ENCODE measurements at regions not wholly inside any gene's neighbourhood (a gene's known extent, or its start where the extent isn't known, plus 50 kb on each side); places are given as distances from the start of the nearest gene placed in this dataset.
"Not testable (repeated sequence)": the region's sequence is repeated elsewhere in the genome, so short reads cannot be mapped to it uniquely, and the experiment has no call there.

DNA sequence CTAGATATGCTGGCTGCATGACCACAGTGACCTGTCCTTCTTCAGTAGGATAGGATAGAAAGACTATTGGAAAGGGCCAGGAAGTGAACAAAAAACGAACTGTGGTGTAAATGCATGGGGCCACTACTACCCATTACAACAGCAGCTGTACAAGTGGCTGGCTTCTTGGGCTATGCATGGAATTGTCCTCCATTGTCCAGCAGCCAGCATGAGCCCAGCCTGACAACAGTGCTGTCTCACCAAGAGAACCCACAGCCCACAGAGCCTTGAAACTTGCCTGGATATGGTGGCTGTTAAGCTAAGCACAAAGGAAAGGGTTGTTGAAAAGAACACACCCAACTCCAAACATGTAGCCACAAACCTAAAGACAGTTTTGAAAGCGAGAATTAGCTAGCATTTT, 330.2 kb upstream of the F9 start:
- no peak for DNase-seq (ENCODE audit: low spot score)

DNA sequence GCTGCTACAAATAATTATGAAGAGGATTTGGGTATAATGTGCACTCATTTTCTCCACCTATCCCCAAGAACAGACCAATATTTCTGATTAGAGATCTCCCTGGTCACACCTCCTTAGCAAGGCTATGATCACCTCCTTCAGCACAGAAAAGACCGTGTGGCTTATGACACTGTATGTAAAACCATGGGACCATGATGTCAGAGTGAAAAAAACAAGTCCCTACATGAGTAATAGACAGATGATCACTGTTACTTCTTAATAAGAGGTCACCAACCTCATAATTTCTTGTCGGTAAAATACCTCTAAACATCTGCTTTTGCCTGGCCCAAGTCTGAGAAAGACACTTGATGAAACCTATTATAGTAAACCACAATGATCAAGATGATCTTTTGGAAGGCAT, 330.6 kb upstream of the F9 start:
- DNase-seq (ENCODE audit: low spot score), result no peak

DNA sequence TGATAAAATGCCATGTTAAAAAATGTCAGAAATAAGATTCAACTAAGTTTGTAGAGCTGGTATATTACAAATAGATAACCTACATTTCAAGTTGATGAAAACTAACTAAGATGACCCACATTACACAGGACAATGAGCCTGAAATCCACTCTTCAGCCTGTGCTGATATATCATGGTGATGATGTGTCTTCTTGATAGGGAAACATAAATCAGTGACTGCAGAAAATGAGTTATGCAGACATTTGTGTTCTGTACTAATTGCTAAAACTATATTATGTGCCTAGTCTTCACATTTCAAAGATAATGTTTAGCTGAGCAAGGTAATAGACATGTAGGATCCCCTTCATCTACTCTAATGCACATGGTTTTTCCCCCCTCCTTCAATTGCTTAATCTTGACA, 331.6 kb upstream of the F9 start:
- no peak for DNase-seq (ENCODE audit: low spot score)

DNA sequence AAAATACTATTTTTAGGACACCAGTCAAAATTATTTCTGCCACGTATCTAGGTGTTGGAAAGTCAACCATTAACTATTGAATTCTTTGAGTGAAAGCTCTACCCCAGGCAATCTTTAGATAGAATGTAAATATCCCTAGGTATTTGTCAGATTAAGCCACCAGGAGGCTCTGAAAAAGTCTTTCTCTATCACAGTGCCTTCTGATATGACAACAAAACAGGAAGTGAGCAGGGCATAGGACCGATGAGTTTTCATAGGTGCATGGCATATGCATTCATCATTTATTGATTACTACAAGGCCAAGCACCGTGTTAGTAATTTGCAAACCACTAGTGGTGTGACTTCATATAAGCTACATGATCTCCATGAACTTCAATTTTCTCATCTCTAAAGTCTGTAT, 333.6 kb upstream of the F9 start:
- DNase-seq (ENCODE audit: low spot score), result no peak

DNA sequence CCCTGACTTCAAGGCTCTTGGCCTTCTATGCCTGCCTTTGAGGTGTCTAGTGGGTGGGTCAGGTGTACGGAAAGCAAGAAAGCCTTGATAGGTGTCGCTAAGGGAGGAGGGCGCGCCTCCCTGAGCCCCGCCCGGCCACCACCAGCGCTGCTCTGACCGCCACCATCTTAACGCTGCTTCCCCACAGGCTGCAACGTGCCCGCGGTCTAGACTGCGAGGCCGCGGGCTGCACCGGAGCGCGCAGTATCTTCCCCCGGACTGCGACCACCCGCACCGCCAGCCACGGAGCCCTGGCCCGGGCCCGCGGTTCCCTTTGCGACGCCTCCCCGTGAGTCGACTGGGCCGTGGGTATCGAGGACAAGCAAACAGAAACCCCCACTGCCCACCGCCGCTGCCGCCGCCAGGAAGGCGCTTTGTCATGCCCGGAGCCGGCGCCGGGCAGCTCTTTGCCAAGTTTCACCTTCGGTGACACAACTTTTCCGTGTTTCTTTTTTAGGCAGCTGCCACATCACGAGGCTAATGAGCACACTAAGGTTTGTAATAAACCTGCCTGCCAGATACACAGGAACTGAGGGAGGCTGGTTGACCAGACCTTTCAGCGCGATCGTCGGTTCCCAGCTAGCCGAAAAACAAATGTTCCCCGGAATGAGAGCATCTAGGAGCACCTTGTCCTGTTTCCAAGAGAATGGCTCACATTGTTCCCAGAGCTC, 335.8 kb upstream of the F9 start:
- DNase-seq (ENCODE audit: low spot score), result no peak

DNA sequence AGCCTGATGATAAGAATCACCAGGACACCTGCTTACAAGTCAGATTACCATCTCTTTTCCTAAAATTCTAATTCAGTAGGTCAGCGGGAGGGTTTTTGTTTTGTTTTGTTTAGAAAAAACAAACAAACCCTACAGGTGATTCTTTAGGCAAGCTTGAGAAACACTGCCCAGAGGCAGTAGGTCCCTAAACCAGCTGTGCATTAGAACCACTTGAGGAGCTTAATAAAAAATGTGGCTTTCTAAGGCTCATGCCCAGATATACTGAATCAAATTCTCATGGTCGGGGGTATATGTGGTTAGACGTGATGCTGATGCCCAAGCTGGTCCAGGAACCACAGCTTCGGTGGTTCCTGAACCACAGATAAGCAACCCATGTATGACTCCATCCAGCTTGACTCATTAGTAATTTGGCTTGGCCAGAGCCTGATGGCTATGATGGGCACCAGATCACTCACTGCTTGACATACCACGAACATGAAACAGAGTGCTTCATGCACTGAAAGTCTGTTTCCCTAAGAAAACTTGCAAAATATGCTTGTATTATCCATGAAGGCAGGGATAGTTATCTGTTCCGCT, 338.1 kb upstream of the F9 start:
- DNase-seq (ENCODE audit: low spot score), result no peak

DNA sequence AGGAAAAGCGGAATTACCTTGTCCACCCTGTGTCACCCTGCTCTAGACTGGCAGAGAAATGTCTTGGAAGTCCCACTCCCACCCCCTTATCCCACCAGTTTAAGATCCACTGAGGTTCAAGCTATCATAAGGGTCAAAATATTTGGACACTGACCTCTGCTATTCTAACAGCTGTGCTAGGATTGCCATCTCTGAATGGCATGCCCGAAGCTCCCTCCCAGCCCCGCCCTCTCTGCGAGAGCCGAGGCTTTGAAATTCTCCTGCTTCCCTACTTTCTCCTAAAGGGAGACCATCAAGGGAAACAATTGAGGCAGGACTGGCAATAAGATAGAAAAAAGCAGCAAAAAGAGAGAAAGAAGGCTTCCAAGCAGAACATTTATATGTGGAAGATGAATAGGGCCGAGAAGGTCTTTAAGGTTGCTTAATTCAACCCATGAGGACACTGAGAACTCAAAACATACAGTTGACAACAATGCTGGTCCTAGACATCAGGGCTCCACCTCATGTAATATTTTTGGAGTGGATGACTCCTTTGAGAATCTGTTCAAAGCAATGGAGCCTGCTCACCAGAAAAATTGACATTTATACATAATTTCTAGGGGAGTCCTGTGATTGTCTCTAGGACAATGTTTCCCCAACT, 338.7 kb upstream of the F9 start:
- DNase-seq (ENCODE audit: low spot score), result no peak

DNA sequence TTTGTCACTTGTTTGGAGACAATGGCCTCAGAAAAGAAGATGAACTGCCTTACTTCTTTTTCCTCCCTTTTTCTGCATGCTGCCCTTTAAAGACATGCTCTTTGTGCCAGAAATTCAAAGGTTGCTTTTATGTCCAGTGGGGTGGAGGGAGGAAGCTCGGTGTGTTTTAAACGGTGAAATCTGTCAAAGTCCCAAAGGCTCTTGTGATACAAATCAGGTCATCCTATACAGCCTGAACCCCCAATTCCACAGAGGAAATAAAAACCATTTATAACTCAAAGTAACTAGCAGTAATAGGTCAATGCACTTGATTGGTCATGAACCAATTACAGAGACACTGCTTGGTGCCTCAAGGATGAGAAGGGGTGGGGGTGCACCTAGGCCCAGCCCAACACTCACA, 339.3 kb upstream of the F9 start:
- DNase-seq (ENCODE audit: low spot score), result no peak

DNA sequence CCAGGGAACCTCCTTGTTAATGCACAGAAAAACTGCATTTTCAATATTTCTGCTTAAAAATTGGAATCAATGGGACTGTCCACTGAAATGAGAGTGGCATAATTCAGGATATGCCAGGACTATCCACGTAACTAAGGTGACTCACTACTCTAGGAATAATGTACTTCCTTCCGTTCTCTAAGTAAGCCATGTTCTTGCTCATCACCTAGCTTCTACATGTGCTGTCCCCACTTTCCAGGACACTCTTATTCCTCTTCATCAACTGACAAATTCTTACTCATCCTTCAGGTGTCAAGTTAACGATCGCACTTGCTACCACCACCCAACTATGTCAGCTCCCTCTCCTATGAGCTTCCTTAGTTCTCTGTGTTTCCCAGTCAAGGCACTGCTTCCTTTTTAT, 342.8 kb upstream of the F9 start:
- no peak for DNase-seq (ENCODE audit: low spot score)

DNA sequence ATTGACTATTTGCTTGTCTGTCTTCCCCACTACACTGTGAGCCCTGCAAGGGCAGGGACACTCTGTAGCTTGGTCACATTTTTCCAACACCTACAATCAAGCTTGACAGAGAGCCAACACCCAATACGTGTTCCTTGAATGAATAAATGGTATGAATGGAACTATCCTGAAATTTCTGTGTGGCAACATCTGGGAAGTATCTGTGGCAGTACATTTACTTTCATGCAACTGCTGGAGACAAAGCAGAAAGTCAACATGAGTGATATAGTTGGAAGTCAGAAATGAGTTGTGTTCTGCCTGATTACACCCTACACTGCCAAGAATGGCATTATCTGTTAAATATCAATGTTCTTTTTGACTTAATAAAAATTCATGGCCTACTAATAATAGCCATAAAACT, 343.5 kb upstream of the F9 start:
- no peak for DNase-seq (ENCODE audit: low spot score)

DNA sequence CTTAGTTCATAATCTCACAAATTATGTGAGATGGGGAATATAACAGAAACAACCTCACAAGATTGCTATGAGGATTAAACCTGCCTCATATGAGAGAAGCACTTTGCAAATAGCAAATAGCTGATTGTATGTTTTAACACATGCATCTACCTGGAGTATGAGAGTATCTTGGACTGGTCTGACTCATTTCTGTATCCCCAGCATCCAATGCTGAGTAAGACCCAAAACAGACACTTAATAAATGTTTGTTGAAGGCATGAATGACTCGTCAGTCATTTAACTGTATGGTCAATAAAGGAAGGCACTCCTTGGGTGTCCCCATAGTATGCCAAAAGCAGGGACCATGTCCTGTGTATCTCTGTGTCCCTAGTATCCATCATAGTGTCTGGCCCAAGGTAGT, 350.9 kb upstream of the F9 start:
- DNase-seq (ENCODE audit: low spot score), result no peak

DNA sequence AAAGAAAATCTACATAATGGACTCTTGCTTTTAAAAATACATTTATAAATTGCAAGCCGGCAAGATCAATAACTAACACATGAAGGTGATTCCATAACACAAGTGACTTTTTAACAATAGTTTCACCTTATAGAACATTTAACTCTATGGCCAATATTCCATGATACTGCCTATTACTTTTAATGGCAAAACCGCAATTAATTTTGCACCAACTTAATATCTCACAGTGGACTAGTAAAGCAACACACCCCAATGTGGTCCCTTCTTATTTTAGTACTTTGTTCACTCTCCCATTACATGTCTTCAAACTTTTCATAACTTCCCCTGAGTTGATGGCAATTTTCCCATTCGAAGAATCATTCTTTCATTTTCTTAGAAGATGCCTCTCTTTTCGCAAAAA, 351.6 kb upstream of the F9 start:
- no peak for DNase-seq (ENCODE audit: low spot score)

DNA sequence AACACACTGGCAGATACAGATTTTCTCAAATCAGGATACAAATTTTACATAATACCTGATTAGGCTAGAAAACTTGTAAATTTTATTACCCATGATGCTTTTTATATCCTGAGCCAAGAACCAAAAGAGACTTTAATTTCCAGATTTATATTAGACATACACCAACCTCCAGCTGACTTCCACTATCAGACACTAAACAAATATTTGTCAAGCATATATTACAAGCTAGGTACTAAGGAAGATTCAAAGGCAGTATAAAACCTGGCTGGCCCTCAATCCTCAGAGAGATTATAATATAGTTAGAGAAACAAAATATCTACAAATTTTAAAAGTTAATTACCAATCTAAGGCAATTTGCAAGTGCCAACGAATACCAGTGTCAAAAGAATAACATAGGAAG, 357.8 kb upstream of the F9 start:
- DNase-seq (ENCODE audit: low spot score), result no peak

DNA sequence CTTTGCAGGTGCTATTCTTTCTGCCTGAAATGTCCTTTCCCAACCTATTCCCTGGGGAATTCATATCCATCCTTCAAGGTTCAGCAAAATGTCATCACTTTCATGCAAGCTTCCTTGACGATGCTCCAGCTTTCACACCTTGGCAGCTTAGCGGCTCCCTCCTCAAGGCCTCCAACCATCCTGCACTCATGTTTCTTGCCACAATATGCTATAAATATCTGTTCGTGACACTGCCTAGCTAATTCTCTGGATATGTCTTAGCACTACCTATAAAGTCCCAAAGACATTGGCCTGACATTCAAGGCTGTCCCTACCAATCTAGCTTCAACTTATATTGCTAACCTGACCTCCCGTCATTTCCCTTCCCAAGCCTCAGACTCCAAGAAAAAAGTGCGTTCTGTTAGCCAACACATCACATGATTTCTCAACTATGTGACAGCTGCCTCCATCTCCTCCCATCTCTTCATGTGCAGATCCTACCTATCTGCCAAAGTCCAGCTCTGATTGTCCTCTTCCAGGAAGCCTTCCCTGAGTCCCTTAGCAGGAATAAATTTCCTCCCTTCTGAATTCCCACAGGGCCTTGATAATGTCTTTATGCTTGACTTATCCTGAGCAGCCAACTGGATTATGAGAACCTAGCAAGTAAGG, 359.9 kb upstream of the F9 start:
- no peak for DNase-seq (ENCODE audit: low spot score)

DNA sequence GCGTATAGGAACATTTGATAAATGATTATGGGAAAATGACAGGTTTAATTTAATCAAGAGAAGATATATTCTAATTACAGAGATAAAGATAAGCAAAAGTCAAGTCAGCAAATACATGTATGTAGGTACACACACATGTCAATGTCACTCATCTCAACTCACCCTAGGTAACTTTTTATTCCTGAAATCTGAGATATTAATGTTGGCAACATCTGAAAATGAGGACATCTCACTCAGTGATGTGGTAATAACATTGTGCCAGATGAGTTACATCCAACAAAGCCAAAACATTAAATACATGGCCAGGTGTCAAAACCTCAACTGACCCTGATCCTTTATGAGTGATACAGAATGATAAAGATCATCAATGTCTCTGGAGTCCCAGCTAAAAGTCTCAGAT, 363.3 kb upstream of the F9 start:
- DNase-seq (ENCODE audit: low spot score), result no peak

DNA sequence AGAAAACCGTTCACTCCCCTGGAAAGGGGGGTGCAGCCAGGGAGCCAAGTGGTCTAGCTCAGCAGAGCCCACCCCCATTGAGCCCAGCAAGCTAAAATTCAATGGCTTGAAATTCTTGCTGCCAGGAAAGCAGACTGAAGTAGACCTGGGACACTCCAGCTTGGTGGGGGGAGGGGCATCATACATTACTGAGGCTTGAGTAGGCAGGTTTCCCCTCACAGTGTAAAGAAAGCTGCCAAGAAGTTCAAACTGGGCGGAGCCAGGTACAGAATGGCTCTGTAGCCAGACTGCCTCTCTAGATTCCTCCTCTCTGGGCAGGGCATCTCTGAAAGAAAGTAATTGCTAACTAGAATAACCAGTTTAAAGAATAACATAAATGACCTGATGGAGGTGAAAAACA, 372.3 kb upstream of the F9 start:
- no peak for DNase-seq (ENCODE audit: low spot score)

DNA sequence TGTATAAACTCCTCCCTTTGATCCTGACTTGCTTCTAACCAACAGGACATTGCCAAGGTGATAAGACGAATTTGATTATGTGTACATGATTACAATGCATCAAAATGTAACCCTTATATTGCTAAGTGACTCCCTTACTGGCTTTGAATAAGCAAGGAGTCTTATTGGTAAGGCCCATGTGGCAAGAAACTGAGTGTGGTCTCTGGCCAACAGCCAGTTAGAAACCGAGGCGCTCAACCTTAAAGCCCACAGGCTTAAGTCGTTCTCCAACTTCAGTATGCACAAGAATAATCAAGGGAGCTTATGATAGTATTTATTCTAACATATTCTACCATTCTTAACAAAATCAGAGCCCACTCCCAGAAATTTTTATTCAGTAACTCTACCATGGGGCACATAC, 374.2 kb upstream of the F9 start:
- no peak for DNase-seq (ENCODE audit: low spot score)

DNA sequence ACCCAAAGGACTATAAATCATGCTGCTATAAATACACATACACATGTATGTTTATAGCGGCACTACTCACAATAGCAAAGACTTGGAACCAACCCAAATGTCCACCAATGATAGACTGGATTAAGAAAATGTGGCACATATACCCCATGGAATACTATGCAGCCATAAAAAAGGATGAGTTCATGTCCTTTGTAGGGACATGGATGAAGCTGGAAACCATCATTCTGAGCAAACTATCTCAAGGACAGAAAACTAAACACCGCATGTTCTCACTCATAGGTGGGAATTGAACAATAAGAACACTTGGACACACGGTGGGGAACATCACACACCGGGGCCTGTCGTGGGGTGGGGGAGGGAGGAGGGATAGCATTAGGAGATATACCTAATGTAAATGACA, 383.9 kb upstream of the F9 start:
- not testable (repeated sequence) for DNase-seq (ENCODE audit: low spot score)

DNA sequence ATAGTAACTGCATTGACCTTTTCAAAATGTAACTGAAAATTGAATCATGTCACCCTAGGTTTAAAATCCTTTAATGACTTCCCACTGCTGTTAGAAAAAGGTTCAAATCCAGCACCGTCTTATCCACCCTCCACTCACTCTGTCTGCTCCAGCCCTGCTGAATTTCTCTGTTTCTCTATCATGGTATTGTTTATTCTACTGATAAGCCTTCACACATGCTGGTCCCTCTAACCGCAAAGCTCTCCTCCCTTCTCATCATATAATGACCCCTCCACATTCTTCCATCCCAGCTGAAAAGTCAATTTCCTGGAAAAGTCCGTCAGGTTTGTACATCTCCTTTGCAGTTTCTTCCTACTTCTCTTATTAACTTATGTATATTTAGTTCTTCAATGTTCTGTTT, 389.2 kb upstream of the F9 start:
- DNase-seq (ENCODE audit: low spot score), result no peak

DNA sequence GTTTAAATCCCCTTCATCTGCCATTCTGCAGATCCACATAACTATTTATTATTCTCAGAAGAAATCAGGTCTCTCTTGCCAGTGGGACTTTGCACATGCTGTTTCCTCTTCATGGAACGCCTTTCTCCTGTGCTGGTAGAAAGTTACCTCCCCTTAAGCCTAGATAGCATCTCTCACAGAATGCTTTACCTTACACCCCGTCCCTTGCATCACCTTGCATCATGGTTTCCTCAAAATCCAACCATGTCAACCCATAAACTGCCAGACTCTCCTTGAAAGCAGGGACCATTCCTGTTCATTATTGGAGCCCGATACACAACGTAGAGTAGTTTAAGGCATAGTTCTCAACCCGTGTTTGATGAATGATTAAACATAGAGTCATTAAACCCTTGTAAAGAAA, 396.2 kb upstream of the F9 start:
- DNase-seq (ENCODE audit: low spot score), result no peak

DNA sequence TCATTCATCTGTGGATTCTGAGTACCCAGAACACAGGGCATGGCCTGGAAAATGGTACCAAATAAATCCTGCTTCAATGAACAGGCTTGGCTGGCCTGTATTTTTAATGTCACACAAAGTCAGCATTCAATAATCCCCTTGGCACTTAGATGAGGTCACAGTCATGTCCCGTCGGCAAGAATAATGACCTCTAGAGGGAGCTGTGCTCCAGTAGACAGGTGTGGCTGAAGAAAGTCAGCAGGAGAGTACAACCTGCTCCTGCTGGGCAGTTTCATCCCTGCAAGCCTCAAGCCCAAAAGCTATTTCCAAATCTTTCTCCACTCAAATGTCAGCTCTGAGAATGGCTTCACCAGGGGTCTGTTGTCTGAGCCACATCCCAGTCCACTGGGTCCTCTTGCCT, 404.0 kb upstream of the F9 start:
- DNase-seq (ENCODE audit: low spot score), result peak; percentile 9

DNA sequence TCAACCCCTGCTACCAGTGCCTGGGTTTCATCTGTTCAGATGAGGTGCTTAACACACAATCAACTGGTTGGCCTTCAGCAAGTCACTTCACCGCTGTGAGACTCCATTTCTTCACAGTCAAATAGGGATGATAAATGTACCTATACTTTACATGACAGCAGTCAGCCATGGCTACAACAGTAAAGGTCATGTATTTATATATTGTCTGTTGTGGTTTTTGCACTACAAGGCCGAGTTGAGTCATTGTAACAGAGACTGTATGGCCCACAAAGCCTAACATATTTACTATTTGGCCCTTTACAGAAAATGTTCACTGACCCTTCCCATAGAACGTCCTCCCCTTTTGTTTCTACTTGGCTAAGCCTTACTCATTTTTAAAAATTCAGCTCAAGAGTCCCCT, 404.6 kb upstream of the F9 start:
- no peak for DNase-seq (ENCODE audit: low spot score)

DNA sequence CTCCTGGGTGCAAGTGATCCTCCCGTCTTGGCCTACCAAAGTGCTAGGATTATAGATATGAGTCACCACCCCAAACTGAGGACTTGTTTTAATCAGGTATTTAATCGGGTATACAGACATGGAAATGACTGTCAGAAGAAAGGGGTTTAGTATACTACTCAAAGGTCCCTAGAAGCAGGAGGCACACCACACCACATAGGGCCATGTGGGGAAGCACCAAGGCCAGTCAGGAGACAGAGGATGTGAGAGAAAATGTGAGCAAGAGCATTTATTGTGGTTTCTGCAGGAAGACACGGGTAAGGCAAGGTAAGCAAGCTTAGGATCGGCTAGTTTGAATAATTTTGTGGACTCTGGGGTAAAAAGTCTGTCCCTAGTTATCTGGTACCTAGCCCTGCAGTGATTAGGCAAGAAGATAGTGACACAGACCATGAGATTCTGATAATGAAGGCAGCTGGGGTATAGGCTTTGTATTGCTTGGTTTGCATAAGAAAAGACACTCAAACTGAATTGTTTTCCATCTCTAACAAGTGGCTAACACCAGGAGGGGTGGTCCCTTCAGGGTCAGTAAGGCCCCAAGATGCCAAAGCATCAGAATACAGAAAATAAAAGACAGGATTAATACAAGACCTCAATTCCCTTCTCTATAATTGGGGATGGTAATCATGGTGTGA, 408.8 kb upstream of the F9 start:
- no peak for DNase-seq (ENCODE audit: low spot score)

All from germinal center (tissue), 1 donor.